Occipital lobe (tissue), 1 donor: ENCODE measurements at regions not wholly inside any gene's neighbourhood (a gene's known extent, or its start where the extent isn't known, plus 50 kb on each side); places are given as distances from the start of the nearest gene placed in this dataset.

Experiments
- DNase-seq: peaks from one replicate; lab custom pipeline; 2025; lab: John Stamatoyannopoulos, UW

- DNase-seq: no peak
Measured at GRCh38 chr16:51439271-51439670, 288.2 kb upstream of the SALL1 start.

GRCh38 chr16:51436742-51437141 is 285.7 kb upstream of the SALL1 start:
- DNase-seq: no peak

GRCh38 chr16:51434567-51435198 is 283.6 kb upstream of the SALL1 start:
- DNase-seq: no peak

GRCh38 chr16:51433599-51433998 is 282.5 kb upstream of the SALL1 start:
- no peak for DNase-seq

GRCh38 chr16:51431517-51432241 is 280.6 kb upstream of the SALL1 start:
- peak; percentile 11 for DNase-seq

- DNase-seq: no peak
Measured at GRCh38 chr16:51430716-51431369, 279.8 kb upstream of the SALL1 start.

GRCh38 chr16:51429041-51429440 is 278.0 kb upstream of the SALL1 start:
- no peak for DNase-seq

- DNase-seq: no peak
Measured at GRCh38 chr16:51427085-51427484, 276.0 kb upstream of the SALL1 start.

GRCh38 chr16:51426276-51426675 is 275.2 kb upstream of the SALL1 start:
- no peak for DNase-seq

GRCh38 chr16:51420247-51420646 is 269.2 kb upstream of the SALL1 start:
- DNase-seq: no peak

- DNase-seq: no peak
Measured at GRCh38 chr16:51419768-51420167, 268.7 kb upstream of the SALL1 start.

GRCh38 chr16:51418258-51418657 is 267.2 kb upstream of the SALL1 start:
- no peak for DNase-seq

GRCh38 chr16:51416926-51417325 is 265.9 kb upstream of the SALL1 start:
- no peak for DNase-seq

GRCh38 chr16:51410125-51410524 is 259.1 kb upstream of the SALL1 start:
- no peak for DNase-seq

- DNase-seq: no peak
Measured at GRCh38 chr16:51409001-51409675, 258.1 kb upstream of the SALL1 start.

GRCh38 chr16:51408357-51408756 is 257.3 kb upstream of the SALL1 start:
- DNase-seq: no peak

GRCh38 chr16:51407921-51408320 is 256.9 kb upstream of the SALL1 start:
- DNase-seq: no peak

GRCh38 chr16:51407199-51407598 is 256.1 kb upstream of the SALL1 start:
- DNase-seq: no peak

GRCh38 chr16:51405361-51405760 is 254.3 kb upstream of the SALL1 start:
- no peak for DNase-seq

- DNase-seq: no peak
Measured at GRCh38 chr16:51404386-51404785, 253.3 kb upstream of the SALL1 start.

GRCh38 chr16:51402785-51403184 is 251.7 kb upstream of the SALL1 start:
- DNase-seq: no peak

GRCh38 chr16:51402298-51402697 is 251.2 kb upstream of the SALL1 start:
- DNase-seq: no peak
